ENCODE measurements at regions not wholly inside any gene's neighbourhood (a gene's known extent, or its start where the extent isn't known, plus 50 kb on each side); places are given as distances from the start of the nearest gene placed in this dataset.

GRCh38 chr1:81569761-81570160 lies 231.0 kb upstream of the ADGRL2 start:
- Histone ChIP-seq H3K9ac (ENCODE audit: low read length) (no peak overlapping the region), H3K4me3 (ENCODE audit: low read length) (no peak overlapping the region), H3K36me3 (ENCODE audit: control insufficient read depth, low read depth, low read length) (no peaks in the 10 kb centered on the region), H3K27ac (ENCODE audit: low read length) (no peak overlapping the region), H3K9me3 (ENCODE audit: control insufficient read depth, low read depth, low read length) (no peaks in the 10 kb centered on the region), H3K4me1 (ENCODE audit: control insufficient read depth, low read depth, low read length) (peaks cover 15% of the 10 kb centered on the region), H3K27me3 (ENCODE audit: control insufficient read depth, insufficient read depth, low read length) (no peaks in the 10 kb centered on the region)

- Histone ChIP-seq H3K4me3 (ENCODE audit: low read length) (no peak overlapping the region), H3K4me1 (ENCODE audit: control insufficient read depth, low read depth, low read length) (no peaks in the 10 kb centered on the region), H3K9ac (ENCODE audit: low read length) (no peak overlapping the region), H3K9me3 (ENCODE audit: control insufficient read depth, low read depth, low read length) (no peaks in the 10 kb centered on the region), H3K27ac (ENCODE audit: low read length) (no peak overlapping the region), H3K27me3 (ENCODE audit: control insufficient read depth, insufficient read depth, low read length) (no peaks in the 10 kb centered on the region), H3K36me3 (ENCODE audit: control insufficient read depth, low read depth, low read length) (no peaks in the 10 kb centered on the region)
Observed at GRCh38 chr1:81563632-81564031, 237.1 kb upstream of the ADGRL2 start.

GRCh38 chr1:81562934-81563333 lies 237.8 kb upstream of the ADGRL2 start:
- H3K9ac ChIP-seq (ENCODE audit: low read length): no peak overlapping the region
- no peaks in the 10 kb centered on the region for H3K36me3 ChIP-seq (ENCODE audit: control insufficient read depth, low read depth, low read length)
- no peak overlapping the region for H3K27ac ChIP-seq (ENCODE audit: low read length)
- H3K27me3 ChIP-seq (ENCODE audit: control insufficient read depth, insufficient read depth, low read length): no peaks in the 10 kb centered on the region
- no peak overlapping the region for H3K4me3 ChIP-seq (ENCODE audit: low read length)
- H3K9me3 ChIP-seq (ENCODE audit: control insufficient read depth, low read depth, low read length): no peaks in the 10 kb centered on the region
- no peaks in the 10 kb centered on the region for H3K4me1 ChIP-seq (ENCODE audit: control insufficient read depth, low read depth, low read length)

- Histone ChIP-seq H3K9me3 (ENCODE audit: control insufficient read depth, low read depth, low read length) (no peaks in the 10 kb centered on the region), H3K4me1 (ENCODE audit: control insufficient read depth, low read depth, low read length) (peaks cover 4% of the 10 kb centered on the region), H3K27ac (ENCODE audit: low read length) (no peak overlapping the region)
Observed at GRCh38 chr1:81560629-81561028, 240.1 kb upstream of the ADGRL2 start.

GRCh38 chr1:81559662-81560350 lies 240.9 kb upstream of the ADGRL2 start:
- H3K27ac ChIP-seq (ENCODE audit: low read length): no peak overlapping the region
- H3K4me1 ChIP-seq (ENCODE audit: control insufficient read depth, low read depth, low read length): peaks cover 7% of the 10 kb centered on the region
- no peaks in the 10 kb centered on the region for H3K36me3 ChIP-seq (ENCODE audit: control insufficient read depth, low read depth, low read length)
- H3K9ac ChIP-seq (ENCODE audit: low read length): no peak overlapping the region
- H3K4me3 ChIP-seq (ENCODE audit: low read length): no peak overlapping the region
- no peaks in the 10 kb centered on the region for H3K27me3 ChIP-seq (ENCODE audit: control insufficient read depth, insufficient read depth, low read length)
- H3K9me3 ChIP-seq (ENCODE audit: control insufficient read depth, low read depth, low read length): no peaks in the 10 kb centered on the region

More at GRCh38 chr1:81560629-81561028, 240.1 kb upstream of the ADGRL2 start:
- Histone ChIP-seq H3K36me3 (ENCODE audit: control insufficient read depth, low read depth, low read length) (no peaks in the 10 kb centered on the region), H3K4me3 (ENCODE audit: low read length) (no peak overlapping the region), H3K27me3 (ENCODE audit: control insufficient read depth, insufficient read depth, low read length) (no peaks in the 10 kb centered on the region), H3K9ac (ENCODE audit: low read length) (no peak overlapping the region)

- Histone ChIP-seq H3K9me3 (ENCODE audit: control insufficient read depth, low read depth, low read length) (no peaks in the 10 kb centered on the region), H3K4me3 (ENCODE audit: low read length) (no peak overlapping the region), H3K27ac (ENCODE audit: low read length) (no peak overlapping the region), H3K9ac (ENCODE audit: low read length) (no peak overlapping the region), H3K4me1 (ENCODE audit: control insufficient read depth, low read depth, low read length) (peaks cover 7% of the 10 kb centered on the region), H3K27me3 (ENCODE audit: control insufficient read depth, insufficient read depth, low read length) (no peaks in the 10 kb centered on the region), H3K36me3 (ENCODE audit: control insufficient read depth, low read depth, low read length) (no peaks in the 10 kb centered on the region)
Observed at GRCh38 chr1:81558291-81559076, 242.2 kb upstream of the ADGRL2 start.

GRCh38 chr1:81556968-81557367 lies 243.8 kb upstream of the ADGRL2 start:
- no peak overlapping the region for H3K4me3 ChIP-seq (ENCODE audit: low read length)
- no peak overlapping the region for H3K27ac ChIP-seq (ENCODE audit: low read length)
- H3K4me1 ChIP-seq (ENCODE audit: control insufficient read depth, low read depth, low read length): peaks cover 15% of the 10 kb centered on the region
- no peaks in the 10 kb centered on the region for H3K36me3 ChIP-seq (ENCODE audit: control insufficient read depth, low read depth, low read length)
- no peaks in the 10 kb centered on the region for H3K27me3 ChIP-seq (ENCODE audit: control insufficient read depth, insufficient read depth, low read length)
- H3K9ac ChIP-seq (ENCODE audit: low read length): no peak overlapping the region
- no peaks in the 10 kb centered on the region for H3K9me3 ChIP-seq (ENCODE audit: control insufficient read depth, low read depth, low read length)

- Histone ChIP-seq H3K9me3 (ENCODE audit: control insufficient read depth, low read depth, low read length) (no peaks in the 10 kb centered on the region), H3K27me3 (ENCODE audit: control insufficient read depth, insufficient read depth, low read length) (no peaks in the 10 kb centered on the region), H3K9ac (ENCODE audit: low read length) (no peak overlapping the region), H3K36me3 (ENCODE audit: control insufficient read depth, low read depth, low read length) (no peaks in the 10 kb centered on the region), H3K27ac (ENCODE audit: low read length) (no peak overlapping the region), H3K4me1 (ENCODE audit: control insufficient read depth, low read depth, low read length) (peaks cover 30% of the 10 kb centered on the region), H3K4me3 (ENCODE audit: low read length) (no peak overlapping the region)
Observed at GRCh38 chr1:81554534-81554933, 246.2 kb upstream of the ADGRL2 start.

GRCh38 chr1:81554108-81554507 lies 246.6 kb upstream of the ADGRL2 start:
- no peaks in the 10 kb centered on the region for H3K9me3 ChIP-seq (ENCODE audit: control insufficient read depth, low read depth, low read length)
- H3K27ac ChIP-seq (ENCODE audit: low read length): no peak overlapping the region
- no peaks in the 10 kb centered on the region for H3K36me3 ChIP-seq (ENCODE audit: control insufficient read depth, low read depth, low read length)
- H3K4me3 ChIP-seq (ENCODE audit: low read length): no peak overlapping the region
- H3K4me1 ChIP-seq (ENCODE audit: control insufficient read depth, low read depth, low read length): peaks cover 34% of the 10 kb centered on the region
- no peak overlapping the region for H3K9ac ChIP-seq (ENCODE audit: low read length)
- no peaks in the 10 kb centered on the region for H3K27me3 ChIP-seq (ENCODE audit: control insufficient read depth, insufficient read depth, low read length)

- H3K4me1 ChIP-seq (ENCODE audit: control insufficient read depth, low read depth, low read length): peaks cover 40% of the 10 kb centered on the region
- H3K36me3 ChIP-seq (ENCODE audit: control insufficient read depth, low read depth, low read length): no peaks in the 10 kb centered on the region
- no peak overlapping the region for H3K27ac ChIP-seq (ENCODE audit: low read length)
- no peak overlapping the region for H3K9ac ChIP-seq (ENCODE audit: low read length)
- H3K9me3 ChIP-seq (ENCODE audit: control insufficient read depth, low read depth, low read length): no peaks in the 10 kb centered on the region
- H3K27me3 ChIP-seq (ENCODE audit: control insufficient read depth, insufficient read depth, low read length): no peaks in the 10 kb centered on the region
- no peak overlapping the region for H3K4me3 ChIP-seq (ENCODE audit: low read length)
Observed at GRCh38 chr1:81553503-81553902, 247.2 kb upstream of the ADGRL2 start.

- H3K4me1 ChIP-seq (ENCODE audit: control insufficient read depth, low read depth, low read length): peaks cover 54% of the 10 kb centered on the region
Observed at GRCh38 chr1:81551946-81552345, 248.8 kb upstream of the ADGRL2 start.

GRCh38 chr1:81550753-81551152 lies 250.0 kb upstream of the ADGRL2 start:
- Histone ChIP-seq H3K4me3 (ENCODE audit: low read length) (no peak overlapping the region), H3K27me3 (ENCODE audit: control insufficient read depth, insufficient read depth, low read length) (no peaks in the 10 kb centered on the region), H3K4me1 (ENCODE audit: control insufficient read depth, low read depth, low read length) (peaks cover 60% of the 10 kb centered on the region), H3K9me3 (ENCODE audit: control insufficient read depth, low read depth, low read length) (no peaks in the 10 kb centered on the region), H3K9ac (ENCODE audit: low read length) (no peak overlapping the region), H3K27ac (ENCODE audit: low read length) (no peak overlapping the region), H3K36me3 (ENCODE audit: control insufficient read depth, low read depth, low read length) (no peaks in the 10 kb centered on the region)

More at GRCh38 chr1:81551946-81552345, 248.8 kb upstream of the ADGRL2 start:
- no peaks in the 10 kb centered on the region for H3K36me3 ChIP-seq (ENCODE audit: control insufficient read depth, low read depth, low read length)
- H3K27me3 ChIP-seq (ENCODE audit: control insufficient read depth, insufficient read depth, low read length): no peaks in the 10 kb centered on the region
- H3K9me3 ChIP-seq (ENCODE audit: control insufficient read depth, low read depth, low read length): no peaks in the 10 kb centered on the region
- no peak overlapping the region for H3K27ac ChIP-seq (ENCODE audit: low read length)
- H3K9ac ChIP-seq (ENCODE audit: low read length): no peak overlapping the region
- H3K4me3 ChIP-seq (ENCODE audit: low read length): no peak overlapping the region

All from iPS-18a (cell line).